Endothelial cell of umbilical vein (primary cell): ENCODE measurements at regions not wholly inside any gene's neighbourhood (a gene's known extent, or its start where the extent isn't known, plus 50 kb on each side); places are given as distances from the start of the nearest gene placed in this dataset.

Source experiments
- BruUV-seq: library from RNA; stranded (reverse); fragments of 400-500 nt; replicated peaks from 2 replicates; lab custom pipeline; 2021; lab: Mats Ljungman, UMichigan
- CTCF ChIA-PET: fragments of 300-600, 350-600 bp; sonication (Branson Sonifier 250); formaldehyde crosslinking; loops from one replicate; lab custom pipeline; 2021; ENCODE audit warnings: antibody characterized with exemption, inconsistent platforms; lab: Charles Lee
- POLR2A ChIA-PET: fragments of 300-600, 350-600 bp; sonication (Branson Sonifier 250); formaldehyde crosslinking; loops from one replicate; lab custom pipeline; 2021; ENCODE audit warnings: antibody characterized with exemption, inconsistent platforms; lab: Charles Lee
- DNase-seq: peaks from one replicate; pipeline ENCODE4 v3.0.0-alpha.2; 2011; ENCODE audit warnings: low read depth, low spot score
- FAIRE-seq: peaks from 2 replicates; lab custom pipeline; 2011; peaks lifted over from hg19 to GRCh38; lab: Jason Lieb, UNC
- H2AFZ ChIP-seq: 2 replicates; pipeline ENCODE4 v1.6.0; 2012; ENCODE audit warnings: low read depth, low read length, control low read depth, inconsistent platforms
- H3K27ac ChIP-seq: 2 replicates; pipeline ENCODE4 v1.5.1; 2011; ENCODE audit warnings: low read depth, mild to moderate bottlenecking, control low read depth, low read length, moderate library complexity; ENCODE audit not compliant: insufficient read depth
- H3K27me3 ChIP-seq, 2 experiments: 2 replicates each; pipeline versions ENCODE4 v1.6.0 to v1.6.1; 2011; ENCODE audit warnings: low read length in 2 of 2, mixed read lengths in 1 of 2; ENCODE audit not compliant: control insufficient read depth in 2 of 2, insufficient read depth in 2 of 2
- H3K36me3 ChIP-seq, 2 experiments: 2 replicates in 1 of 2; 3 replicates in 1 of 2; pipeline ENCODE4 v1.5.1; 2011; ENCODE audit warnings: low read length in 2 of 2, mild to moderate bottlenecking in 1 of 2, moderate library complexity in 1 of 2; ENCODE audit not compliant: control insufficient read depth in 2 of 2, insufficient read depth in 2 of 2; ENCODE audit errors: extremely low read depth in 1 of 2
- H3K4me1 ChIP-seq: 3 replicates; pipeline ENCODE4 v1.5.1; 2011; ENCODE audit warnings: mild to moderate bottlenecking, low read length; ENCODE audit not compliant: control insufficient read depth, insufficient read depth; ENCODE audit errors: extremely low read depth
- H3K4me2 ChIP-seq: 2 replicates; pipeline ENCODE4 v1.6.1; 2011; ENCODE audit warnings: low read length, control low read depth, mixed read lengths; ENCODE audit not compliant: insufficient read depth
- H3K4me3 ChIP-seq, 3 experiments: fragments of 200-600 bp in 1 of 3; sonication (generic), shearing (Covaris generic) in 1 of 3; replicated peaks in 1 of 3; 2 replicates each; pipeline ENCODE4 v1.5.1; 2011 to 2016; ENCODE audit warnings: control low read depth in 3 of 3, low read length in 3 of 3, mild to moderate bottlenecking in 2 of 3, inconsistent platforms in 1 of 3, low read depth in 1 of 3, moderate library complexity in 1 of 3; ENCODE audit not compliant: insufficient read depth in 1 of 3
- H3K79me2 ChIP-seq: 2 replicates; pipeline ENCODE4 v1.6.0; 2012; ENCODE audit warnings: low read length, inconsistent platforms; ENCODE audit not compliant: control insufficient read depth, insufficient read depth
- H3K9ac ChIP-seq: replicated peaks from 2 replicates; pipeline ENCODE3; 2011; ENCODE audit warnings: low read length, control low read depth; ENCODE audit not compliant: insufficient read depth; ENCODE audit errors: extremely low read depth
- H3K9me1 ChIP-seq: replicated peaks from 3 replicates; pipeline ENCODE4 v1.6.0; 2011; ENCODE audit warnings: mild to moderate bottlenecking, low read length; ENCODE audit not compliant: control insufficient read depth, insufficient read depth; ENCODE audit errors: extremely low read depth
- H3K9me3 ChIP-seq: replicated peaks from 2 replicates; pipeline ENCODE4 v1.5.1; 2012; ENCODE audit warnings: low read length, inconsistent platforms; ENCODE audit not compliant: control insufficient read depth, insufficient read depth
- H4K20me1 ChIP-seq: replicated peaks from 2 replicates; pipeline ENCODE3; 2011; ENCODE audit warnings: mild to moderate bottlenecking, low read length; ENCODE audit not compliant: control insufficient read depth, insufficient read depth; ENCODE audit errors: extremely low read depth
- EZH2 ChIP-seq: IDR thresholded peaks from 2 replicates; pipeline ENCODE4 v1.6.1; 2012; ENCODE audit warnings: borderline replicate concordance, low read depth, mild to moderate bottlenecking, moderate library complexity, low read length, inconsistent platforms; ENCODE audit not compliant: severe bottlenecking
- FOS ChIP-seq: IDR thresholded peaks from 2 replicates; pipeline ENCODE4 v1.6.1; 2011; ENCODE audit warnings: mild to moderate bottlenecking, low read length, moderate library complexity, borderline replicate concordance; ENCODE audit not compliant: insufficient read depth
- GATA2 ChIP-seq: IDR thresholded peaks from 2 replicates; pipeline ENCODE4 v1.7.0; 2011; ENCODE audit warnings: low read depth, mild to moderate bottlenecking, moderate library complexity, mixed read lengths, low read length; ENCODE audit not compliant: insufficient read length, insufficient read depth
- JUN ChIP-seq: IDR thresholded peaks from 2 replicates; pipeline ENCODE4 v1.6.1; 2011; ENCODE audit warnings: borderline replicate concordance, low read depth; ENCODE audit not compliant: insufficient read length, insufficient read depth
- MYC ChIP-seq: IDR thresholded peaks from one replicate; pipeline ENCODE4 v1.6.1; 2011; ENCODE audit warnings: mild to moderate bottlenecking, low read depth, low read length
- POLR2A ChIP-seq: IDR thresholded peaks from 2 replicates; pipeline ENCODE4 v1.6.1; 2012; ENCODE audit warnings: low read depth, mild to moderate bottlenecking, control low read depth, low read length
- POLR2AphosphoS5 ChIP-seq: IDR thresholded peaks from 2 replicates; pipeline ENCODE4 v1.6.1; 2012; ENCODE audit warnings: low read depth, mild to moderate bottlenecking, control low read depth, low read length, moderate library complexity; ENCODE audit not compliant: insufficient read depth
- dilution Hi-C: fragments of 300-500 bp; cut with MboI; formaldehyde crosslinking; loops from one replicate; pipeline ENCODE4 v1.15.0; 2019; ENCODE audit warnings: low sequenced_read_pairs; ENCODE audit not compliant: extremely low pct_ligation_motif_present
- intact Hi-C: fragments of 100-400 bp; cut with micrococcal nuclease; formaldehyde crosslinking; loops from one replicate; pipeline ENCODE4 v1.10.0; 2022
- TF ChIP-seq, protein P1 (sequence below): IDR thresholded peaks from 2 replicates; pipeline ENCODE4 v1.6.1; 2011; ENCODE audit not compliant: insufficient read depth, insufficient read length
- TF ChIP-seq, protein P2 (sequence below), 2 donors: IDR thresholded peaks; 1 replicate in 1 of 2; 2 replicates in 1 of 2; pipeline ENCODE4 v1.5.1; 2011; ENCODE audit warnings: low read length in 2 of 2, mild to moderate bottlenecking in 2 of 2, moderate library complexity in 2 of 2, control low read depth in 1 of 2, inconsistent platforms in 1 of 2, low read depth in 1 of 2; ENCODE audit not compliant: insufficient read depth in 1 of 2; ENCODE audit errors: extremely low read depth in 1 of 2

DNA sequence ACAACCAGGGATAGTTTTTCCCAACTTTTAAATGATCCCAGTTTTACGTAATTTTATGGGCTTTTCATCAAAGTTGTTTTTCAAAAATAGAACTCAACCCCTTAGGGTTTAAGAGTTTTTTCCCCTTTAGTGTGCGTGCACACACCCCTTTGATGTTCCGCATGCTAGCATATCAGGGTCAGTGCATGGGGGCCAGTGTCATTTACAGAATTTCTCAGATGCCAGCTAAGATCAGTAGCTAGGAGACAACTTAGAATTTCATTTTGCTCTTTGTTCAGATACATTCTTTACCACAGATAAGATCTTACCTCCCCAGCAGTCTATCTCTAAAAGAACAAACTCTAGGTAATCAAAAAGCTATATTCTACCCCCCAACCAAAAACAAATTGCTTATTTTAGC is 238.5 kb upstream of the SASH1 start:
- DNase-seq (no peak), FAIRE-seq (no peak)
- TF ChIP-seq JUN (no peak), FOS (no peak)
- intact Hi-C loops (no loop called here), dilution Hi-C loops (no loop called here)
- no peaks in the 10 kb centered on the region for H3K4me1 ChIP-seq
- no peaks in the 10 kb centered on the region for H3K9me1 ChIP-seq
- no peaks in the 10 kb centered on the region for H3K79me2 ChIP-seq
- no peak overlapping the region for H3K9ac ChIP-seq
- POLR2A ChIA-PET = no interaction called here
- H3K36me3 ChIP-seq = no peaks in the 10 kb centered on the region
- H3K27ac ChIP-seq = no peak overlapping the region
- H3K4me3 ChIP-seq = no peak overlapping the region
- H4K20me1 ChIP-seq = no peaks in the 10 kb centered on the region
- CTCF ChIA-PET = interaction anchor here (1.1 to 1.4 kb wide), 3 partner anchors 11 to 33 kb away, joined by 3 to 5 read pairs (median 4); no protein-coding TSS in a partner anchor
- H3K27me3 ChIP-seq = no peaks in the 10 kb centered on the region
- H2AFZ ChIP-seq = no peak overlapping the region
- no peak overlapping the region for H3K4me2 ChIP-seq
- H3K9me3 ChIP-seq = no peaks in the 10 kb centered on the region
- no TSS peak for BruUV-seq

GRCh38 chr6:148105695-148106094 is 236.9 kb upstream of the SASH1 start:
- H3K4me2 ChIP-seq = no peak overlapping the region
- dilution Hi-C loops (no loop called here), intact Hi-C loops (no loop called here)
- no peaks in the 10 kb centered on the region for H3K9me1 ChIP-seq
- TF ChIP-seq POLR2AphosphoS5 = no peak
- TF ChIP-seq, protein P1, sequence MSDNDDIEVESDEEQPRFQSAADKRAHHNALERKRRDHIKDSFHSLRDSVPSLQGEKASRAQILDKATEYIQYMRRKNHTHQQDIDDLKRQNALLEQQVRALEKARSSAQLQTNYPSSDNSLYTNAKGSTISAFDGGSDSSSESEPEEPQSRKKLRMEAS = no peak
- no peak for TF ChIP-seq JUN
- no peak for TF ChIP-seq MYC
- TF ChIP-seq POLR2A = no peak
- TF ChIP-seq, protein P2, sequence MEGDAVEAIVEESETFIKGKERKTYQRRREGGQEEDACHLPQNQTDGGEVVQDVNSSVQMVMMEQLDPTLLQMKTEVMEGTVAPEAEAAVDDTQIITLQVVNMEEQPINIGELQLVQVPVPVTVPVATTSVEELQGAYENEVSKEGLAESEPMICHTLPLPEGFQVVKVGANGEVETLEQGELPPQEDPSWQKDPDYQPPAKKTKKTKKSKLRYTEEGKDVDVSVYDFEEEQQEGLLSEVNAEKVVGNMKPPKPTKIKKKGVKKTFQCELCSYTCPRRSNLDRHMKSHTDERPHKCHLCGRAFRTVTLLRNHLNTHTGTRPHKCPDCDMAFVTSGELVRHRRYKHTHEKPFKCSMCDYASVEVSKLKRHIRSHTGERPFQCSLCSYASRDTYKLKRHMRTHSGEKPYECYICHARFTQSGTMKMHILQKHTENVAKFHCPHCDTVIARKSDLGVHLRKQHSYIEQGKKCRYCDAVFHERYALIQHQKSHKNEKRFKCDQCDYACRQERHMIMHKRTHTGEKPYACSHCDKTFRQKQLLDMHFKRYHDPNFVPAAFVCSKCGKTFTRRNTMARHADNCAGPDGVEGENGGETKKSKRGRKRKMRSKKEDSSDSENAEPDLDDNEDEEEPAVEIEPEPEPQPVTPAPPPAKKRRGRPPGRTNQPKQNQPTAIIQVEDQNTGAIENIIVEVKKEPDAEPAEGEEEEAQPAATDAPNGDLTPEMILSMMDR (IDR thresholded peaks at IDR 0.05; ENCODE audit: extremely low read depth in 1 of 2, insufficient read depth in 1 of 2, low read depth in 1 of 2, low read length in 2 of 2) = no peak
- no peak for TF ChIP-seq FOS
- TF ChIP-seq GATA2 = no peak
- no peak for TF ChIP-seq EZH2
- no peaks in the 10 kb centered on the region for H3K9me3 ChIP-seq
- no TSS peak for BruUV-seq
- no peak for DNase-seq
- ChIA-PET CTCF (no interaction called here), POLR2A (no interaction called here)
- no peaks in the 10 kb centered on the region for H3K4me1 ChIP-seq
- no peak overlapping the region for H3K27ac ChIP-seq
- no peaks in the 10 kb centered on the region for H3K79me2 ChIP-seq
- no peak overlapping the region for H3K9ac ChIP-seq
- H3K4me3 ChIP-seq = no peak overlapping the region
- no peaks in the 10 kb centered on the region for H3K36me3 ChIP-seq
- no peak for FAIRE-seq
- H3K27me3 ChIP-seq = no peaks in the 10 kb centered on the region
- no peaks in the 10 kb centered on the region for H4K20me1 ChIP-seq
- no peak overlapping the region for H2AFZ ChIP-seq
